ENCODE measurements at regions not wholly inside any gene's neighbourhood (a gene's known extent, or its start where the extent isn't known, plus 50 kb on each side); places are given as distances from the start of the nearest gene placed in this dataset.

DNA sequence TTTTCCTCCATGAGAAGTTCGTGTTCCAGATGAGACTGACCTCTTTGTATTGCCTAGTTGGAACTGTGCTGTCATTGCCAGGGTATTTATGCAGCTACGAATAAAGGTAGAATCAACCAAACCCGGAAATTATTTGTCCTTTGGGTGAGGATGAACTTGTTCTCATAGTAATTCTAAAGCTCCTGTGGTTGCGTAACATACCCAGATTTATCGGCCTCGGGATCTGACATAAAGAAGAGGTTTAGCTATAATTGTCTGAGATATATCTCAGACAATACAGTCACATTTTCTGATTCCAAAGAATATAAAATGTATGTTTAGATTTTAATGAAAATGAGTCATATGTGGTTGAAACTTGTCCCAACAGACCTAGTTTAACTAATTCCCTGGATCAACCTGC, 628.7 kb upstream of the LINC00305 start:
- TF ChIP-seq POLR2A (IDR thresholded peaks at IDR 0.05) (no peak), POLR2AphosphoS5 (IDR thresholded peaks at IDR 0.05) (no peak)
- TF ChIP-seq, protein P1, sequence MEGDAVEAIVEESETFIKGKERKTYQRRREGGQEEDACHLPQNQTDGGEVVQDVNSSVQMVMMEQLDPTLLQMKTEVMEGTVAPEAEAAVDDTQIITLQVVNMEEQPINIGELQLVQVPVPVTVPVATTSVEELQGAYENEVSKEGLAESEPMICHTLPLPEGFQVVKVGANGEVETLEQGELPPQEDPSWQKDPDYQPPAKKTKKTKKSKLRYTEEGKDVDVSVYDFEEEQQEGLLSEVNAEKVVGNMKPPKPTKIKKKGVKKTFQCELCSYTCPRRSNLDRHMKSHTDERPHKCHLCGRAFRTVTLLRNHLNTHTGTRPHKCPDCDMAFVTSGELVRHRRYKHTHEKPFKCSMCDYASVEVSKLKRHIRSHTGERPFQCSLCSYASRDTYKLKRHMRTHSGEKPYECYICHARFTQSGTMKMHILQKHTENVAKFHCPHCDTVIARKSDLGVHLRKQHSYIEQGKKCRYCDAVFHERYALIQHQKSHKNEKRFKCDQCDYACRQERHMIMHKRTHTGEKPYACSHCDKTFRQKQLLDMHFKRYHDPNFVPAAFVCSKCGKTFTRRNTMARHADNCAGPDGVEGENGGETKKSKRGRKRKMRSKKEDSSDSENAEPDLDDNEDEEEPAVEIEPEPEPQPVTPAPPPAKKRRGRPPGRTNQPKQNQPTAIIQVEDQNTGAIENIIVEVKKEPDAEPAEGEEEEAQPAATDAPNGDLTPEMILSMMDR (IDR thresholded peaks at IDR 0.05) = no peak
- Histone ChIP-seq H3K4me1 (no peaks in the 10 kb centered on the region), H3K4me3 (no peak overlapping the region), H3K9me3 (no peaks in the 10 kb centered on the region), H3K36me3 (no peaks in the 10 kb centered on the region), H3K27ac (no peak overlapping the region), H3K27me3 (no peaks in the 10 kb centered on the region)
- intact Hi-C loops (cut with DNase I; ENCODE audit: low total_unique reads) = no loop called here
- no peak for DNase-seq (ENCODE audit: low spot score in 2 of 2)

DNA sequence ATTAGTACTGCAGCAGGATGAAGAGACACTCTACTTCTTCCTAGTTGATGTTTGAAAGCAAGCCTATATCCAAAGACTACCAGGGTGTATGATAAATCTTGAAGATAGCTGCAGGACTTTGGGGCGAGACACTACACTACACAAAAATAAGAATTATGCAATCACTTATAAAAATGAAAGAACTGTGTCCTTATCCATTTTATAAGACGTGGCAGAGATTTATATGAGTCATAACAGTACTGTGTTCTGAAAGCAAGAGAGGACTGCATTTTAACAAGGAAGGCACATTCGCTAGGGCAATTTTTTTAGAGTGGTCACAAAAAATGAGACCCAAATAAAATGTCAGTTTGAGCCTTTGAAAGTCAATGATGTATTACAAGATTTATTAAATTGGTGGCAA, 617.0 kb upstream of the LINC00305 start:
- Histone ChIP-seq H3K4me3 (no peak overlapping the region), H3K27ac (no peak overlapping the region), H3K27me3 (no peaks in the 10 kb centered on the region), H3K36me3 (no peaks in the 10 kb centered on the region), H3K9me3 (no peaks in the 10 kb centered on the region), H3K4me1 (no peaks in the 10 kb centered on the region)
- TF ChIP-seq POLR2A (IDR thresholded peaks at IDR 0.05) (no peak), POLR2AphosphoS5 (IDR thresholded peaks at IDR 0.05) (no peak)
- TF ChIP-seq, protein P1 (IDR thresholded peaks at IDR 0.05) = no peak
- DNase-seq (ENCODE audit: low spot score in 2 of 2) = no peak
- intact Hi-C loops (cut with DNase I; ENCODE audit: low total_unique reads) = no loop called here

DNA sequence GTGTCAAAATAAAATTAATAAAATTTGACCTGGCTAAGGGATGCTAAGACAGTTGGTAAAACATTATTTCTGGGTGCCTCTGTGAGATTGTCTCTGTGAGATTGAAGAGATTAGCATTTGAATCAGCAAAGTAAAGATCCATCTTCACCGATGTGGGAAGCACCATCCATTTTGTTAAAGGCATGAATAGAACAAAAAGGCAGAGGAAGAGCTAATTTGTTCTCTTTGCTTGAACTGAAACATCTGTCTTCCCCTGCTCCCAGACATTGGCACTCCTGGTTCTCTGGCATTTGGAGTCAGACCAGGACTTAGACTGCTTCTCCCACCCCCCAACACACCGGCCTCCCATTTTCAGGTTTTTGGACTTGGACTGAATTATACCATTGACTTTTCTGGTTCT, 603.8 kb upstream of the LINC00305 start:
- H3K27me3 ChIP-seq = no peaks in the 10 kb centered on the region
- intact Hi-C loops (cut with DNase I; ENCODE audit: low total_unique reads) = no loop called here
- no peak overlapping the region for H3K4me3 ChIP-seq
- DNase-seq (ENCODE audit: low spot score in 2 of 2) = no peak
- no peaks in the 10 kb centered on the region for H3K9me3 ChIP-seq
- H3K4me1 ChIP-seq = no peaks in the 10 kb centered on the region
- no peak overlapping the region for H3K27ac ChIP-seq
- H3K36me3 ChIP-seq = no peaks in the 10 kb centered on the region
- TF ChIP-seq POLR2A (IDR thresholded peaks at IDR 0.05) (no peak), POLR2AphosphoS5 (IDR thresholded peaks at IDR 0.05) (no peak)
- TF ChIP-seq, protein P1 (IDR thresholded peaks at IDR 0.05) = no peak

DNA sequence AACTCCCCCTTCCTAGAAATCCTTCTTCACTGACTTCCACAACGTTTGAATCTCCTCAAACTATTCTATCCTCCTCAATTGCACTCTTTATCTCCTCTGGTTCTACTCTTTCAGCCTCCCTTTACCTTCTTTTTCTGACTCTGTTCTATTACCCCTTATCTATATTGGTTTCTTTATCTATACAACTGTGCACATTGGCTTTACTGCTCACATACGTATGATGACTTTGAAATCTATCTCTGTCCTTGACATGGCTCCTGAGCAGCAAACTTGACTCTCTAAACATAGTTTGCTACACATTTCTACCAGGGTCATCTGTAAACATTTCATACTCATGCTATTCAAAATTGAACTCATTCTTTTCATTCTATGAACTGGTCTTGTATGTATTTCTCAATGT, 601.0 kb upstream of the LINC00305 start:
- Histone ChIP-seq H3K4me1 (no peaks in the 10 kb centered on the region), H3K4me3 (no peak overlapping the region), H3K27ac (no peak overlapping the region), H3K9me3 (no peaks in the 10 kb centered on the region), H3K27me3 (no peaks in the 10 kb centered on the region), H3K36me3 (no peaks in the 10 kb centered on the region)
- TF ChIP-seq POLR2AphosphoS5 (IDR thresholded peaks at IDR 0.05) = no peak
- no peak for TF ChIP-seq POLR2A (IDR thresholded peaks at IDR 0.05)
- TF ChIP-seq, protein P1 (IDR thresholded peaks at IDR 0.05) = no peak
- no peak for DNase-seq (ENCODE audit: low spot score in 2 of 2)
- intact Hi-C loops (cut with DNase I; ENCODE audit: low total_unique reads) = no loop called here

DNA sequence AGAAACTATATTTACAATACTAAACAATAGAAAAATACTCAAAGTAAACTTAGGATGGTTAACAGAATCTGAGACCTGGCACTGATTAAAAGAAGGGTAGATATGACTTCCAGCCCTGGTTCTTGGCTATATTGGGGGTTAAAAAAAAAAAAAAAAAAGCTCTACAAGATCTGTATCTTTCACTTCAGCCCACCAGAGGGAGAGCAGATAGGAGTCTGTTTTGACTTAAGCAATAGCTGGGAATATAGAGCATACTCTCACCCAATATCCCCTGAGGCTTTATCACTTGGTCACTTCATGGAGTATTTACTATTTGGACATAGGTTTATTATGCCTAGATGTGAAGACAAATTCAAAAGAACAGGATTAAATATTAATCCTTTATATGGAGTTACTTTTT, 598.9 kb upstream of the LINC00305 start:
- no peak overlapping the region for H3K27ac ChIP-seq
- TF ChIP-seq, protein P1 (IDR thresholded peaks at IDR 0.05) = no peak
- TF ChIP-seq POLR2AphosphoS5 (IDR thresholded peaks at IDR 0.05) (no peak), POLR2A (IDR thresholded peaks at IDR 0.05) (no peak)

More for the DNA sequence above, 598.9 kb upstream of the LINC00305 start:
- DNase-seq (ENCODE audit: low spot score in 2 of 2) = no peak
- intact Hi-C loops (cut with DNase I; ENCODE audit: low total_unique reads) = no loop called here
- no peaks in the 10 kb centered on the region for H3K4me1 ChIP-seq
- no peak overlapping the region for H3K4me3 ChIP-seq
- H3K27me3 ChIP-seq = no peaks in the 10 kb centered on the region
- no peaks in the 10 kb centered on the region for H3K36me3 ChIP-seq
- H3K9me3 ChIP-seq = no peaks in the 10 kb centered on the region
